ENCODE measurements at regions not wholly inside any gene's neighbourhood (a gene's known extent, or its start where the extent isn't known, plus 50 kb on each side); places are given as distances from the start of the nearest gene placed in this dataset.

- no peak for TF ChIP-seq CTCF (IDR thresholded peaks at IDR 0.05; ENCODE audit: low read depth, low read length)
- no peak overlapping the region for H3K4me3 ChIP-seq (ENCODE audit: low read depth, low read length)
- in situ Hi-C loops (cut with HindIII; ENCODE audit: low sequenced_read_pairs), result no loop called here
- peak; percentile 88 for DNase-seq (ENCODE audit: low read depth, low spot score)
Observed at GRCh38 chr18:55124078-55124763, 165.0 kb upstream of the CCDC68 start.

GRCh38 chr18:55123361-55123760, 164.1 kb upstream of the CCDC68 start:
- no peak overlapping the region for H3K4me3 ChIP-seq (ENCODE audit: low read depth, low read length)
- DNase-seq (ENCODE audit: low read depth, low spot score), result no peak
- no peak for TF ChIP-seq CTCF (IDR thresholded peaks at IDR 0.05; ENCODE audit: low read depth, low read length)
- in situ Hi-C loops (cut with HindIII; ENCODE audit: low sequenced_read_pairs), result no loop called here

- in situ Hi-C loops (cut with HindIII; ENCODE audit: low sequenced_read_pairs), result no loop called here
- TF ChIP-seq CTCF (IDR thresholded peaks at IDR 0.05; ENCODE audit: low read depth, low read length), result no peak
- no peak for DNase-seq (ENCODE audit: low read depth, low spot score)
- H3K4me3 ChIP-seq (ENCODE audit: low read depth, low read length), result no peak overlapping the region
Observed at GRCh38 chr18:55121397-55122170, 162.3 kb upstream of the CCDC68 start.

DNA sequence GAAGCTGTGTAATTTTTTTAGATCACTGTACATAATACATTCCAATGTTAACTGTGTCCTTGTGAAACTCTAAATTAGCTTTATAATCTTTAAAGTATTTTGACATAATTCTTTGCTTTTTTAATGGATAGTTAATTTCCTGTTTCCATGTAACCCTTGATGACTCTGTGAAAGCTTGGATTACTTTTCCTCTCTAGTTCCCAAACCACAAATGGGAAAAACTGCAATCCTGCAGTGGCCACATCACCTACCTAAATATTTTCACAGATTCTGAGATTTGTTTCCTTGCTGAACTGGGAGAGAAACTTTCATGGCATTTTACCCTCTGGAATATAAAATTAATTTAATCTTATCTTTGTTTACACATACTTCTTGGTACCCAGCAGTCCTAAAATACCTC, 161.6 kb upstream of the CCDC68 start:
- no peak for DNase-seq (ENCODE audit: low read depth, low spot score)
- H3K4me3 ChIP-seq (ENCODE audit: low read depth, low read length), result no peak overlapping the region
- no peak for TF ChIP-seq CTCF (IDR thresholded peaks at IDR 0.05; ENCODE audit: low read depth, low read length)
- in situ Hi-C loops (cut with HindIII; ENCODE audit: low sequenced_read_pairs), result no loop called here

GRCh38 chr18:55119434-55119833, 160.2 kb upstream of the CCDC68 start:
- no peak for TF ChIP-seq CTCF (IDR thresholded peaks at IDR 0.05; ENCODE audit: low read depth, low read length)

GRCh38 chr18:55119016-55119415, 159.8 kb upstream of the CCDC68 start:
- DNase-seq (ENCODE audit: low read depth, low spot score), result no peak
- TF ChIP-seq CTCF (IDR thresholded peaks at IDR 0.05; ENCODE audit: low read depth, low read length), result no peak
- in situ Hi-C loops (cut with HindIII; ENCODE audit: low sequenced_read_pairs), result no loop called here
- no peak overlapping the region for H3K4me3 ChIP-seq (ENCODE audit: low read depth, low read length)

More at GRCh38 chr18:55119434-55119833, 160.2 kb upstream of the CCDC68 start:
- no peak for DNase-seq (ENCODE audit: low read depth, low spot score)
- no peak overlapping the region for H3K4me3 ChIP-seq (ENCODE audit: low read depth, low read length)
- in situ Hi-C loops (cut with HindIII; ENCODE audit: low sequenced_read_pairs), result no loop called here
